Gastrocnemius medialis (tissue), 4 donors: ENCODE measurements at regions not wholly inside any gene's neighbourhood (a gene's known extent, or its start where the extent isn't known, plus 50 kb on each side); places are given as distances from the start of the nearest gene placed in this dataset.
"Not testable (repeated sequence)": the region's sequence is repeated elsewhere in the genome, so short reads cannot be mapped to it uniquely, and the experiment has no call there.

Experiments used
- ATAC-seq, 2 donors: fragments of 150-250 bp; one replicate each; pipeline ENCODE4 v1.9.1; 2016
- DNase-seq, 2 donors: peaks; one replicate each; pipeline ENCODE4 v3.0.0-alpha.2; 2019
- H3K27ac ChIP-seq, 4 donors: fragments of 200-600 bp; sonication (generic); 1 replicate in 1 of 4; 2 replicates in 3 of 4; pipeline ENCODE4 v1.5.1; 2016 to 2018; ENCODE audit warnings: mild to moderate bottlenecking in 2 of 4, moderate library complexity in 1 of 4
- H3K27me3 ChIP-seq, 3 donors: fragments of 200-600 bp; sonication (generic) in 2 of 3; 1 replicate in 1 of 3; 2 replicates in 2 of 3; pipeline versions ENCODE4 v1.5.1 to v1.6.0; 2016 to 2019; ENCODE audit warnings: mild to moderate bottlenecking in 1 of 3, moderate library complexity in 1 of 3
- H3K36me3 ChIP-seq, 2 donors: fragments of 200-600 bp; sonication (generic) in 1 of 2; one replicate each; pipeline ENCODE4 v1.5.1; 2017 to 2018
- H3K4me1 ChIP-seq, 2 donors: fragments of 200-600 bp; sonication (generic) in 1 of 2; one replicate each; pipeline ENCODE4 v1.5.1; 2016 to 2017; ENCODE audit warnings: mild to moderate bottlenecking in 2 of 2
- H3K4me3 ChIP-seq, 4 donors: fragments of 200-600 bp; sonication (generic) in 3 of 4; 1 replicate in 1 of 4; 2 replicates in 3 of 4; pipeline ENCODE4 v1.5.1; 2016 to 2019; ENCODE audit warnings: mild to moderate bottlenecking in 2 of 4
- H3K9me3 ChIP-seq, 3 donors: fragments of 200-600 bp; sonication (generic) in 2 of 3; 1 replicate in 1 of 3; 2 replicates in 2 of 3; pipeline ENCODE4 v1.5.1; 2016 to 2019
- in situ Hi-C, 4 donors: fragments of 200-750 bp; cut with MboI; loops; one replicate each; pipeline versions ENCODE4 v1.15.0 to v1.8.0; 2017; ENCODE audit warnings: low sequenced_read_pairs in 4 of 4
- intact Hi-C: fragments of 100-400 bp; cut with DNase I; formaldehyde crosslinking; loops from one replicate; pipeline ENCODE4 v1.15.1; 2023; ENCODE audit warnings: low total_unique reads

DNA sequence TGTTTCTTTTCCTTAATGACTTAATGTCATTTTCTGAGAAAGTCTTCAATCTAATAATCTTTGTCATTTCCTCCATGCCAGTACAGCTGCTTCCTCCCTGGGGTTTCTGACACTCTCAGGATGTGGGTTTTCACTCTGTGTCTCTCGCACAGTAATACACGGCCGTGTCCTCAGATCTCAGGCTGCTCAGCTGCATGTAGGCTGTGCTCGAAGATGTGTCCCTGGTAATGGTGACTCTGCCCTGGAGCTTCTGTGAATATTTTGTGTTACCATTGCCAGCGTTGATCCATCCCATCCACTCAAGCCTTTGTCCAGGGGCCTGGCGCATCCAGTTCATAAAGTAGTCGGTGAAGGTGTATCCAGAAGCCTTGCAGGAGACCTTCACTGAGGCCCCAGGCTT lies 97.6 kb downstream of the OR4M2 start:
- intact Hi-C loops, H3K9me3 ChIP-seq, DNase-seq, H3K27ac ChIP-seq, ATAC-seq, H3K36me3 ChIP-seq, H3K27me3 ChIP-seq, in situ Hi-C loops, H3K4me1 ChIP-seq, H3K4me3 ChIP-seq: not testable (repeated sequence)

DNA sequence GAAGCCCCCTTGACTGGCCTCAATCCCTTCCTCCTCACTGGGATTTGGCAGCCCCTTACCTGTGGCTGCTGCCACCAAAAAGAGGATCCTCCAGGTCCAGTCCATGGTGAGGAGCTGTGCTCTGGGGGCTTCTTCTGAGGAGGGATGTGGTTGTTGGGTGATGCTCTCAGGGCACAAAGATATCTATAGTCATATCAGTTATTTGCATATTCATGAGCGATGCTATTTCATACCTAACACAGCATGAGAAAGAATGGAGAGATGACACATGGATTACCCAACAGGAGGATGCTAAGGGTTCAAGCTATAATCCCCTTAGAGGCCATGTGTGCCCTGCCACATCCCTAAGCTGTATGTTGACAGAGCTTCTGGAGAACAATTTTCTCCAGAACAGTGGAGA lies 98.1 kb downstream of the OR4M2 start:
- in situ Hi-C loops, DNase-seq, ATAC-seq: not testable (repeated sequence)

DNA sequence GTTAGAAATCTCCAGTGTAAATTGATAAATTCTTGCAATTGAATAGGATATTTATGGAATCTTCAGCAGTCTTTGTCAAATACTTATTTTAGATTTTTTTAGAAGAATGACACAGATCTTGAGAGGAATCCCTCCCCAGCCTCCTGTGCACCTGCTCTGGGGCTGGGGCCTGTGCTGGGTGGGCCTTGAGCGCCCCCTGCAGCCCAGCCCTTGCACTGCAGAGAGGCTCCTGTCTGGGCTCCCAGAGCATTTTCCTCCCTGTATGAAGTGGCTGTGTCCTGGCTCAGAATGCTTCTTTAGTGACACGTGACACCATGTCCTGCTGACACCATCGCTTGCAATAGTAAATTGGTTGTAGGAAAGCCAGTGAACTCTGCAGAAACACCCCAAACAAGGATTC lies 98.7 kb downstream of the OR4M2 start:
- H3K27ac ChIP-seq, DNase-seq, H3K36me3 ChIP-seq, in situ Hi-C loops, H3K4me1 ChIP-seq, ATAC-seq, H3K27me3 ChIP-seq, intact Hi-C loops, H3K4me3 ChIP-seq, H3K9me3 ChIP-seq: not testable (repeated sequence)

More for the DNA sequence above, 98.1 kb downstream of the OR4M2 start:
- H3K27ac ChIP-seq, H3K9me3 ChIP-seq, H3K36me3 ChIP-seq, intact Hi-C loops, H3K4me3 ChIP-seq, H3K4me1 ChIP-seq, H3K27me3 ChIP-seq: not testable (repeated sequence)

DNA sequence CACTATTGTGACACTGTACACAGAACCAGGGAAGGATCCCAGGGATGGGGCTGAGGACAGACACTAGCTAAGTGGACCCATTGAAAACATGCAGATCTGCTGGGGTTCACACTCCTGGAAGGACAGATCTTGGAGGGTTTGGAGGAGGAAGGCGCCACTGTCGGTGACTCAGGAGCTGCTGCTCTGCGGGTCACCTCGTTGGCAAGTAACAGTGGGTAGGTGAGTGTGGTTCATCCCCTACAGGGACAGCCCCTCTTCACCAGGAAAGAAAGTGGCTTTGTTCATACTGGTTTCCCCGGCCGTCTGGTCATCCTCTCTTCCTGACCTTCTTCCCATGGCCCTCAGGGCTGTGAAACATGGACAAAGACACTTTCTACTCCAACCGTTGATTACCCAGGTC lies 100.3 kb downstream of the OR4M2 start:
- H3K27ac ChIP-seq, H3K9me3 ChIP-seq, intact Hi-C loops, H3K27me3 ChIP-seq, H3K4me3 ChIP-seq, DNase-seq, H3K4me1 ChIP-seq, H3K36me3 ChIP-seq, in situ Hi-C loops, ATAC-seq: not testable (repeated sequence)

DNA sequence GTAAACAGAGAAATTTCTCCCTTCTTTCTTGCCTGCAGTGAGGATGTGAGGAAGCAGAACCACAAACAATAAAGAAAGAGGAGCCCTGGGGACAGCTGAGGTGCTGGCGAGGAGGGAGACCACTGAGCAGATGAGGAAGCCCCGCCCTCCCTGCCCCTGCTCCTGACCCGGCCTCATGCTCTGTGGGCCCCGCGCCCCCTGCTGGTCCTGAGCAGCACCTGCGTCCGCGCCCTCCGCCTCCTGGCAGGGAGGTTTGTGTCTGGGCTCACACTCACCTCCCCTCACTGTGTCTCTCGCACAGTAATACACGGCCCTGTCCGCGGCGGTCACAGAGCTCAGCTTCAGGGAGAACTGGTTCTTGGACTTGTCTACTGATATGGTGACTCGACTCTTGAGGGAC lies 104.4 kb downstream of the OR4M2 start:
- DNase-seq, ATAC-seq, H3K4me3 ChIP-seq, in situ Hi-C loops, H3K36me3 ChIP-seq, intact Hi-C loops, H3K27ac ChIP-seq, H3K4me1 ChIP-seq, H3K27me3 ChIP-seq, H3K9me3 ChIP-seq: not testable (repeated sequence)

DNA sequence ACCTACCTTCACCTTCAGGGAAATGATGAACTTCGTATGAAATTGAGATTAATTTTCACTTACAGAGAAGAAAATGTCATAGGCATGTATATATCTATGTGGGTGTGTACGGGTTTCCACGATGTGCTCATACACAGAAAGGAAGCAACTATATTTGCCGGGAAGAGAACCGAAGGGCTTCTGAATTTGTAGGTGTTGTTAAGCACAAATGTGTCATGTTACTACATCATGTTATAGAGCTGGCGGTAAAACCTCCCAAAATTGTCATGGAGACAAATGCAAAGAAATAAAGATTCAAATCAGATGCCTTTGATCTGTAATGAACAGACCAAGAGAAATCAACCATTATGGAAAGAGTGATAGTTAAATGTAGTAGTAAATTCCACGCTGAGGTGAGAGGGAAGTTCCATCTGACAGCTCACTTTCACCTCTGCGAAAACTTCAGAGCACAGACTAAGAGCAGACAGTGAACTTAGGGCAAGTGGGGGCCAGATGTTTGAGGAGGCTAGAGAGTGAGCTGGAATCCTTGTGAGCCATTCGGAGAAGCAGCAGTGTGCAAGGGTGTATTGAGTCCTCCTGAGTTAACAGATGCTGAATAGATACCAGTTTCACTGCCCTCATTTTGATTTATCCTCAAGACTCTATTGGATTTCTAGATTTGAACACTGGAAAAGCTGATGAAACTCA lies 106.7 kb downstream of the OR4M2 start:
- intact Hi-C loops, H3K27me3 ChIP-seq, ATAC-seq, H3K27ac ChIP-seq, H3K4me3 ChIP-seq, H3K36me3 ChIP-seq, H3K4me1 ChIP-seq, DNase-seq, H3K9me3 ChIP-seq, in situ Hi-C loops: not testable (repeated sequence)

DNA sequence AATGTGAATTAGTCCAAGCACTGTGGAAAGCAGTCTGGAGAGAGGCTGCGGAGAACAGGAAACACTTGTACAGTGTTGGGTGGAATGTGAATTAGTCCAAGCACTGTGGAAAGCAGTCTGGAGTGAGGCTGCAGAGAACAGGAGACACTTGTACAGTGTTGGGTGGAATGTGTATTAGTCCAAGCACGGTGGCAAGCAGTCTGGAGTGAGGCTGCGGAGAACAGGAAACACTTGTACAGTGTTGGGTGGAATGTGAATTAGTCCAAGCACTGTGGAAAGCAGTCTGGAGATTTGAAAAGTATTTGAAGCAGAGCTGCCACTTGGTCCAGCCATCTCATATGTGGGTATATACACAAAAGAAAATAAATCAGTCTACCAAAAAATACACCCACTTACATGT lies 111.5 kb downstream of the OR4M2 start:
- H3K4me3 ChIP-seq, DNase-seq, H3K4me1 ChIP-seq, in situ Hi-C loops, intact Hi-C loops, ATAC-seq, H3K27ac ChIP-seq, H3K36me3 ChIP-seq, H3K9me3 ChIP-seq, H3K27me3 ChIP-seq: not testable (repeated sequence)

DNA sequence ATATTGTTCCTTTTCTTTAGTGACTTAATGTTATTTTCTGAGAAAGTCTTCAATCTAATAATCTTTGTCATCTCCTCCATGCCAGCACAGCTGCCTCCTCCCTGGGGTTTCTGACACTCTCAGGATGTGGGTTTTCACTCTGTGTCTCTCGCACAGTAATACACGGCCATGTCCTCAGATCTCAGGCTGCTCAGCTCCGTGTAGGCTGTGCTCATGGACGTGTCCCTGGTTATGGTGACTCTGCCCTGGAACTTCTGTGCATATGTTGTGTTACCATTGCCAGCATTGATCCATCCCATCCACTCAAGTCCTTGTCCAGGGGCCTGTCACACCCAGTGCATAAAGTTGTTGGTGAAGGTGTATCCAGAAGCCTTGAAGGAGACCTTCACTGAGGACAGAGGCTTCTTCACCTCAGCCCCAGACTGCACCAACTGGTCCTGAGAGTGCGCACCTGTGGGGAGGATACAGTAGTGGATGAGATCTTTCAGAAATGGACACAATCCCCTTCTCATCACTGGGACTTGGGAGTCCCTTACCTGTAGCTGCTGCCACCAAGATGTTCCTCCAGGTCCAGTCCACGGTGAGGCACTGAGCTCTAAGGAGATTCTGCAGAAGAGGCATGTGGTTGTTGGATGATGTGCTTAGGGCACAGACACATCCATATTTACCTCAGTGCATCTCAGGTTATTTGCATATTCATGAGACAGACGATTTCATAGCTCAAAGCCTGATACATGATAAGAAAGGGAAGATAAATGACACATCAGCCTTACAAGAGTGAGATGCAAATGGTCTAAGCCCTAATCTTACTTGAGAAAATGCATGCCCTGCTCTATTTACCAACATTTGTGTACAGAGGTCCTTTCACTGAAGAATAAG lies 114.7 kb downstream of the OR4M2 start:
- intact Hi-C loops, H3K9me3 ChIP-seq, ATAC-seq, H3K36me3 ChIP-seq, H3K4me3 ChIP-seq, H3K4me1 ChIP-seq, DNase-seq, H3K27me3 ChIP-seq, in situ Hi-C loops, H3K27ac ChIP-seq: not testable (repeated sequence)

DNA sequence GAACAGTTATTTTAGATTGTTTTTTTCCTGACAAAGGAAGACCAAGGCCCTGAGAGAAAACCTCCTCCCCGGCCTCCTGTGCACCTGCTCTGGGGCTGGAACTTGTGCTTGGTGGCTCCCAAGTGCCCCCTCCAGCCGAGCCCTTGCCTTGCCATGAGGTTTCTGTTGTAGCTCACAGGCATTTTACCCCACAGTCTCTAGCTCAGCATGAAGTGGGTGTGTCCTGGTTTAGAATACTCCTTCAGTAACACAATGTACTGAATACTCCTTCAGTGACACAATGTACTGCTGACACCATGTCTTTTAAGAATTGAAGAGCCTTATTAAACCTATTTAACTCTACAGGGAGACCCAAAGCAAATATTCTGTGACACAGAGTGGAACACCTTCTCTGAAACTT lies 116.1 kb downstream of the OR4M2 start:
- H3K36me3 ChIP-seq, H3K4me1 ChIP-seq, H3K4me3 ChIP-seq, in situ Hi-C loops, ATAC-seq, H3K27me3 ChIP-seq, H3K27ac ChIP-seq, intact Hi-C loops, H3K9me3 ChIP-seq, DNase-seq: not testable (repeated sequence)

DNA sequence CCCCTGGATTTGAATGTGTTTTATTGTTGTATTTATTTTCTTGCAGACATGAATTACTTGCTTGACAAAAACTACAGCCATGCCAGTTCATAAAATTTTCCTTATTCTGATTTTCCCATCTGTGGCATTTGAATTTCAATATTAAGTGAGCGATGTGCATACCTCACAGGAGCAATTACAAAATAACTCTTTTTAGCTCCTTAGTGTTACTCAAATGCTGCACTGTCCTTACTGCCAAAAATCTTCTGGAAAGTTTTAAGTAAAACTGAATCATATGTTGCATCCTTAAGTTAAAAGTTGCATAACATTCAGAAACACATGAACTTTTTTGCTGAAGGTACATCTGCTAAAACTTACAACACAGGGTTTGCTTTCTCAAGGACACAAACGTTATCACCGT lies 120.1 kb downstream of the OR4M2 start:
- intact Hi-C loops, H3K27ac ChIP-seq, H3K36me3 ChIP-seq, H3K4me1 ChIP-seq, H3K4me3 ChIP-seq, in situ Hi-C loops, H3K27me3 ChIP-seq, ATAC-seq, DNase-seq, H3K9me3 ChIP-seq: not testable (repeated sequence)

DNA sequence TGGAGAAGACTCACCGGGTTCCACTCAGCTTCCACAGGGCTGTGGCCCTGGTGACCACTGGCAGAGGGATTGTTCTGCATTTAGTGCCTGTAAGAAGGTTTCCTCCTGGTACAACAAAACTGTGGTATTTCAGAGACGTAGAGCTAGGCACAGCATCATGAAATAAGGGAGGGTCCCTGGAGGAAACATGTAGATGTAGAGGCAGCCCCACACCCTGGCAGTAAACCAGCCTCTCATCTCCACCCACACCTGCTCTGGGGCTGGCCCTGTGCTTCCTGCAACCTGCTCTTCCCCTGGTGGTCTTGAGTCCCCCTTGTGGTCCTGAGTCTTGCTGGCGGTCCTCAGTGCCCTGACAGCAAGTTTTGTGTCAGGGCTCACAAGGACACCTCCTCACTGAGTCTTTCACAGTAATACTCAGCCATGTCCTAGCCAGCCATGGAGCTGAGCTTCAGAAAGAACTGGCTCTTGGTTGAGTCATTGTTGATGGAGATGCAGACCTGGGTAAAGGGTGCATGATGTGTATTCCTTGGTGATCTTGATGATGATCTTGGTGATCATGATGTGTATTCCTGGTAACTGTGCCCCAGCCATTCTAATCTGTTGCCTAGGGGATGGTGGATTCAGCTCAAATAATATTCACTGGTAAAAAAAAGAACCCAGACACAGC lies 121.8 kb downstream of the OR4M2 start:
- H3K4me3 ChIP-seq, ATAC-seq, H3K36me3 ChIP-seq, H3K9me3 ChIP-seq, H3K4me1 ChIP-seq, H3K27ac ChIP-seq, DNase-seq, H3K27me3 ChIP-seq, intact Hi-C loops, in situ Hi-C loops: not testable (repeated sequence)
